ENCODE measurements at regions not wholly inside any gene's neighbourhood (a gene's known extent, or its start where the extent isn't known, plus 50 kb on each side); places are given as distances from the start of the nearest gene placed in this dataset.

DNA sequence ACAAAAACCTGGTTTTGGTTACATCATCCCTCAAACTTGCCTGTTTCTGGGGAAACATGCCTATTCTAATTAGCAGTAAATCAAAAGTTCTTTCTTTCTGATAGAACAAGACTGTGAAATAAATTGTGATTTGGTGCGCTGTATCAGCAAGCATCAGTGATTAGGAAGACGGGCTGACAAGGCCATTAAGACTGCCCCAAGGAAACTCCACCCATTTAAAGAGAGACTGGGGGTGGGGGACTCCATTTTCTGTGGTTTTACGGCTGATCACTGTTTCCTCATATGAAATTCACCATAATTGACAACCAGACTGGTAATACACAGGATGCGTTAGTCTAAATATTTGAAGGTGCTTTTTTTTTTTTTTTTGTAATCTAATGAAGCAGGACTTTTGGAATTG, 68.7 kb downstream of the MBL2 start:
- no peak for TF ChIP-seq ZFX (IDR thresholded peaks at IDR 0.05)
- TF ChIP-seq, protein P1, sequence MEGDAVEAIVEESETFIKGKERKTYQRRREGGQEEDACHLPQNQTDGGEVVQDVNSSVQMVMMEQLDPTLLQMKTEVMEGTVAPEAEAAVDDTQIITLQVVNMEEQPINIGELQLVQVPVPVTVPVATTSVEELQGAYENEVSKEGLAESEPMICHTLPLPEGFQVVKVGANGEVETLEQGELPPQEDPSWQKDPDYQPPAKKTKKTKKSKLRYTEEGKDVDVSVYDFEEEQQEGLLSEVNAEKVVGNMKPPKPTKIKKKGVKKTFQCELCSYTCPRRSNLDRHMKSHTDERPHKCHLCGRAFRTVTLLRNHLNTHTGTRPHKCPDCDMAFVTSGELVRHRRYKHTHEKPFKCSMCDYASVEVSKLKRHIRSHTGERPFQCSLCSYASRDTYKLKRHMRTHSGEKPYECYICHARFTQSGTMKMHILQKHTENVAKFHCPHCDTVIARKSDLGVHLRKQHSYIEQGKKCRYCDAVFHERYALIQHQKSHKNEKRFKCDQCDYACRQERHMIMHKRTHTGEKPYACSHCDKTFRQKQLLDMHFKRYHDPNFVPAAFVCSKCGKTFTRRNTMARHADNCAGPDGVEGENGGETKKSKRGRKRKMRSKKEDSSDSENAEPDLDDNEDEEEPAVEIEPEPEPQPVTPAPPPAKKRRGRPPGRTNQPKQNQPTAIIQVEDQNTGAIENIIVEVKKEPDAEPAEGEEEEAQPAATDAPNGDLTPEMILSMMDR (conservative IDR thresholded peaks at IDR 0.05): no peak
- no peak overlapping the region for H3K27ac ChIP-seq

DNA sequence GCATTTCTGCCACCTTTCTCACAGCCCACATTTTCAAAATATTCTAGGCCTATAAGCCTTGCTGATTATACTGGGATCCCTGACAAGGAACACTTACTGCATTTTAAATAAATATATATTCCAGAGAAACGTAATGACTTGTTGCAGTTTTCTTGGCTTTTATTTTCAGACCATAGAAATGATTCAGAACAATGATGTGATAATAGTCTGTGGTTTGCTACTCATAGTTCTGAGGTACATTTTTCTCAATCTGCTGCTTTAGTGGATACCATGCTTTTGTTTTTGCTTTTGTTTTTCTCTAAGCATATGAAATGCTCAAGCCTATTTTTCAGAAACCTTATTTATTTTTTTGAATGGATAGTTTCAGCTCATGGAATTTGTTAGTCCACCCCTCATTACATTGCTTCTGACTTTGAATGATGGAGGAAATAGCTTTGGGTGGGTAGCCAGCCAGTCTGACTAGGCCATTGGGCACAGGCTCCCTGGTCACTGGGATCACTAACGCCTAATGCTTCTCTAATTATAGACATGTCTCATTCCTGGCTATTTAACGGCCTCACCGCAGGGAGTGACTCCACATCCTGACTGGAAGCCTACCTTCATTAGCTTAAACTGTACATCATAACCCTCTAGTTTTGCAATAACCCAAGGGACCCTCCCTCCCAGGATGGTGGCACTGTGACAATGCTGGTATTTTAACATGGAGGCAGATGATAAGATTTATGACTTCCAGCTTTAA, 66.1 kb downstream of the MBL2 start:
- H3K27ac ChIP-seq: no peak overlapping the region
- TF ChIP-seq, protein P1 (conservative IDR thresholded peaks at IDR 0.05): no peak
- no peak for TF ChIP-seq ZFX (IDR thresholded peaks at IDR 0.05)

All from C4-2B (cell line).